Thyroid gland (tissue), 4 donors: ENCODE measurements at regions not wholly inside any gene's neighbourhood (a gene's known extent, or its start where the extent isn't known, plus 50 kb on each side); places are given as distances from the start of the nearest gene placed in this dataset.

Source experiments
- POLR2A ChIP-seq, 2 donors: fragments of 450-650 bp; IDR thresholded peaks; one replicate each; pipeline ENCODE4 v1.6.1; 2017; ENCODE audit warnings: antibody characterized with exemption in 2 of 2, mild to moderate bottlenecking in 2 of 2, moderate library complexity in 1 of 2
- TF ChIP-seq, protein P1 (sequence below), 6 experiments: fragments of 200-600 bp in 3 of 6; fragments of 450-650 bp in 3 of 6; sonication (generic) in 3 of 6; IDR thresholded peaks; one replicate each; pipeline ENCODE4 v1.5.1; 2016 to 2019; ENCODE audit warnings: antibody characterized with exemption in 6 of 6, mild to moderate bottlenecking in 2 of 6, inconsistent platforms in 1 of 6, moderate library complexity in 1 of 6

DNA sequence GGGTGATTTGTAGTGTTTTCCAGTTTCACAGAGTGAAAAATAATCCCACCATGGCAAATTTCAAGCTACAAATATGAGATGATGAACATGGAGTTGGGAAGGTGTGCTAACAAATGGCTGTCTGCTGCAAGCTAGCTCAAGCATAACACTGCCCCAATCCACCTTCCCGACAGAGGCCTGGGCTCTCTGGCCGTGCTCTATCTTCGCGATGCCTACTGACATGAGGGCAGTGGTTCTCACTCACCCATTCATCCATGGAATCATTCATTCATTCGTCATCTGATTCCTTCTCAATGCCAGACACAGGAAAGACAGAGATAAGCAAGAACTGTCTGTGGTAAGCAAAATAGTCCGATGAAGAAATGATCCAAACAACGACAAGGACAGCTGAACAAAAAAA is 65.4 kb downstream of the ZNF467 start:
- TF ChIP-seq, protein P1, sequence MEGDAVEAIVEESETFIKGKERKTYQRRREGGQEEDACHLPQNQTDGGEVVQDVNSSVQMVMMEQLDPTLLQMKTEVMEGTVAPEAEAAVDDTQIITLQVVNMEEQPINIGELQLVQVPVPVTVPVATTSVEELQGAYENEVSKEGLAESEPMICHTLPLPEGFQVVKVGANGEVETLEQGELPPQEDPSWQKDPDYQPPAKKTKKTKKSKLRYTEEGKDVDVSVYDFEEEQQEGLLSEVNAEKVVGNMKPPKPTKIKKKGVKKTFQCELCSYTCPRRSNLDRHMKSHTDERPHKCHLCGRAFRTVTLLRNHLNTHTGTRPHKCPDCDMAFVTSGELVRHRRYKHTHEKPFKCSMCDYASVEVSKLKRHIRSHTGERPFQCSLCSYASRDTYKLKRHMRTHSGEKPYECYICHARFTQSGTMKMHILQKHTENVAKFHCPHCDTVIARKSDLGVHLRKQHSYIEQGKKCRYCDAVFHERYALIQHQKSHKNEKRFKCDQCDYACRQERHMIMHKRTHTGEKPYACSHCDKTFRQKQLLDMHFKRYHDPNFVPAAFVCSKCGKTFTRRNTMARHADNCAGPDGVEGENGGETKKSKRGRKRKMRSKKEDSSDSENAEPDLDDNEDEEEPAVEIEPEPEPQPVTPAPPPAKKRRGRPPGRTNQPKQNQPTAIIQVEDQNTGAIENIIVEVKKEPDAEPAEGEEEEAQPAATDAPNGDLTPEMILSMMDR (IDR thresholded peaks at IDR 0.05): no peak
- TF ChIP-seq POLR2A (IDR thresholded peaks at IDR 0.05): no peak
